ENCODE measurements at regions not wholly inside any gene's neighbourhood (a gene's known extent, or its start where the extent isn't known, plus 50 kb on each side); places are given as distances from the start of the nearest gene placed in this dataset.

DNA sequence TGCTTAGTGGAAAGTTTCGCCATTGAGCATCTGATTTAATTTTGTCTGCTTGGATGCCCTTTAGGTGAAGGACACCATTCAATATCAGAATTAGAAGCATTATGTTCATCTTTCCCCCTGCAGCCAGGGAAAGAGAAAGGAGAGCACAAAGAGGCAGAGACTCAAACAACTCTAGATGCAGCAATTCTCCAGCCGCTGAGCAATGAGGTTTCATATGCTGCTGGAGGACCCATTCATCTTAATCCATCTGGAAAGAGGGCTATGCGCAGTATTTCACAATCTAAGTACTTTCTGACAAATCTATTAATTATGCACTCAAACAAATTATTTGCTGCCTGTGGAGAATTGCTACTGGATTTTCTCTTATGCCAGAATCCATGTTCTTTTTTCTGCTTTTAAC is 527.0 kb upstream of the TUSC1 start (continued):
- no peak for TF ChIP-seq CHD7 (IDR thresholded peaks at IDR 0.05; ENCODE audit: insufficient replicate concordance, low read length)
- TF ChIP-seq CBX5 (IDR thresholded peaks at IDR 0.05; ENCODE audit: low read depth, low read length): no peak
- no peak for TF ChIP-seq SIX5 (IDR thresholded peaks at IDR 0.05; ENCODE audit: low read depth, low read length)
- TF ChIP-seq POLR2AphosphoS5 (IDR thresholded peaks at IDR 0.05; ENCODE audit: low read depth, low read length): no peak
- TF ChIP-seq SP4 (IDR thresholded peaks at IDR 0.05; ENCODE audit: low read length): no peak
- no peak for TF ChIP-seq TAF1 (IDR thresholded peaks at IDR 0.05; ENCODE audit: low read depth, low read length)
- TF ChIP-seq TAF7 (optimal IDR thresholded peaks at IDR 0.05; ENCODE audit: borderline replicate concordance, low read depth, low read length): no peak
- no peak for TF ChIP-seq RBBP5 (IDR thresholded peaks at IDR 0.05; ENCODE audit: borderline replicate concordance, low read depth, low read length)
- TF ChIP-seq BRCA1 (IDR thresholded peaks at IDR 0.05; ENCODE audit: low read depth, low read length): no peak
- TF ChIP-seq CEBPB (IDR thresholded peaks at IDR 0.05; ENCODE audit: low read depth, low read length): no peak
- TF ChIP-seq TBP (IDR thresholded peaks at IDR 0.05; ENCODE audit: low read depth, low read length): no peak
- no peak for TF ChIP-seq SAP30 (IDR thresholded peaks at IDR 0.05; ENCODE audit: insufficient read depth, insufficient replicate concordance, low read length)
